Hippocampal formation (tissue), 2 donors: ENCODE measurements at regions not wholly inside any gene's neighbourhood (a gene's known extent, or its start where the extent isn't known, plus 50 kb on each side); places are given as distances from the start of the nearest gene placed in this dataset.
"Not testable (repeated sequence)": the region's sequence is repeated elsewhere in the genome, so short reads cannot be mapped to it uniquely, and the experiment has no call there.

ENCODE experiments used
- DNase-seq, 2 donors: peaks; one replicate each; lab custom pipeline; 2025; lab: John Stamatoyannopoulos, UW

DNA sequence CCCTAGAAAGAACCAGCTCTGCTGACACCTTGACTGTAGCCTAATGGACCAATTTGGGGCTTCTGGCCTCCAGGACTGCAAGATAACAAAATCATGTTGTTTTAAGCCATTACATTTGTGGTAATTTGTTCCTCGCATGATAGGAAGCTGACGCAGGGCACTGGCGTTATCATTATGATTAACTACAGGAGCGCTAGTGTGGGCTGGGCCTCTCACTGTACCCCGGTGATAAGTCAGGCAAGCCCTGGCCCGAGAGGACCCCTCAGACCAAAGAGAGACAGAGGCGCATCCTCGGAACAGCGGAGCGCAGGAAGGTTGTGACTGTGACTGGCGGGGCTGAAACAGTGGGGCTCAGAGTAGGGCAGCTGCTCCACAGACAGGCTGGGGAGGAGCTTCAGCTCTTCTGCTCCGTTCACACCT lies 150.3 kb upstream of the CHST15 start:
- no peak for DNase-seq

DNA sequence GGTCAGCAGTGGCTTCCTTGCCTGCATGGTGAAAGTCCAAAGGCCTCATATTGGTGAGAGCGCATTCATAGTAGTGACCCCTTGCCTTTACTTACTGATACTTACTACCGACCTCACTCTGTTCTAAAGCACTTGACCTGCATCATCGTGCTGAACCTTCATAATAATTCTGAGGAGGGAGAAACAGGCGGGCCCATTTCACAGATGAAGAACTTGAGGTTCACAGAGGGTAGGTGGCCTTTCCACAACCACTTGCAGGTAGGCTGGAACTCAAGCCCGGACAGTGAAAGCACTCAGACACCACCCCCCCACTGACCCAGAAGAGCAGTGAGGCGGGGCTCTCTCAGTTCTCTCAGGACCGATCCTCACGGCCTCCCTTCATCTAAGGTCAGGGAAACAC lies 149.4 kb upstream of the CHST15 start:
- DNase-seq: no peak

- DNase-seq: no peak
Measured at GRCh38 chr10:124242365-124242764, 149.0 kb upstream of the CHST15 start.

GRCh38 chr10:124241510-124241909 lies 148.1 kb upstream of the CHST15 start:
- DNase-seq: not testable (repeated sequence)

- DNase-seq: no peak
Measured at GRCh38 chr10:124240839-124241291, 147.5 kb upstream of the CHST15 start.

- no peak for DNase-seq
Measured at GRCh38 chr10:124239696-124240095, 146.3 kb upstream of the CHST15 start.

GRCh38 chr10:124239134-124239533 lies 145.7 kb upstream of the CHST15 start:
- DNase-seq: no peak

- DNase-seq: no peak
Measured at GRCh38 chr10:124238367-124238766, 145.0 kb upstream of the CHST15 start.

DNA sequence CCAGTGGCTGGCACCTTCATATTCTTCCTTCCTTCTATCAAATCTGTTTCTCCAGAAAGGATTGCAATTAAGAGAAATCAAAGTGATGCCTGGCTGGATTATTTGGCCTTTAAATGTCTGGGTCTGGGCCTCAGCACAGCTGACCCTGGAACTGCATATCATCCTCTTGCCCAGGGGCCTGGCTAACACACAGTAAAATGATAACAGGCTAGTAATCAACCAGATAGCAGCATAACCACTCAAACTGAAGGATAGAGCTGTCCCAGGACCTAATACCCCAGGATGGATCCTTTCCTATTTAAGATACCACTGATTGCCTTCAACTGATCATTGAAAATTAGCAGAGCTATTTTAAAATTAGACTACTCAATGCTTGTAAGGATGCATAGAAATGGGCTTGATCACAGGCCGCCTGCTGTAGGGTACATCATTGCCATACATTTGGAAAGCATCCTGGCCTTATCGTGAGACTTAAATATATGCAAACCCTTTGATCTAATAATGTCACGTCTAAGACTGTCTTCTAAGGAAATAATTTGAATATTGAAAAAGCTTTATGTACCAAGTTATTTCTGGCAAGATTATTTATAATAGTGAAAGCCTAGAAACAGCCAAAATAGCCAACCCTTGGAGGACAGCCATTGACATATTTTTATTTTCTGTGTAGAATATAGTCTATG lies 144.0 kb upstream of the CHST15 start:
- DNase-seq: no peak

DNA sequence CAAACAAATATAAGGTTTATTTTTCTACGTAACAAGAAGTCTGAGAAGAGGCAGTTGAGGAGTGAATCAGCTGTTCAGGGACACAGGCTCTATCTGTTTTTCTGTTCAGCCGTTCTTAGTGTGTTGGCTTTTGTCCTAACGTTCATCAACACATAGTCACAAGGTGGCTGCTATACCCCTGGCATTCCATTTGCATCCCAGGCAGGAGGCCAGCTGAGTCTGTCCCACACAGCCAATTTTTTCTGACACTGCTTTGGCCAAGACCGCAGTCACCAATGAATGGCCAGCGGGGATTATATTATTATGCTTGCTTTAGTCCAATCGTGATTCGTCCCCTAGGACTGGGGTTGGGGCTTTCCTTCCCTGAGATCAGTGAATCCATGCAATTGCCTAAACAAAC lies 143.4 kb upstream of the CHST15 start:
- no peak for DNase-seq

DNA sequence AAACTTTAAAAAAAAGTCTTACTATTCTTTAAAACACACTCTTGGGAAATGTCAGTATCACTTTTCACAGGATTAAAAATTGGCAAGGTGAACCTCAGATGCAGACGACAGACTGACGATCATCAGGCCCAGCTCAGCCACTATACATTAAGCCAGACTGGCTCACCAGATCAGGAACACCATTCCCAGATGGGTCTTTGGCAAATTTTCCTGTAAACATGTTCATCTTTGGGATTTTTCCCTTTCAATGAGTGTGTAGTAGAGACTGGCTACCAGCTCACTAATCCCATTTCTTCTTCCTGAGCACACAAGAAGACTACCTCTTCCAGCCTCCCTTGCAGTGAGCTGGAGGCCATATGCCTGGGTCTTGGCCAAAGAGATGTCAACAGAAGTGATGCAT lies 142.7 kb upstream of the CHST15 start:
- no peak for DNase-seq

GRCh38 chr10:124235232-124235631 lies 141.8 kb upstream of the CHST15 start:
- DNase-seq: no peak

DNA sequence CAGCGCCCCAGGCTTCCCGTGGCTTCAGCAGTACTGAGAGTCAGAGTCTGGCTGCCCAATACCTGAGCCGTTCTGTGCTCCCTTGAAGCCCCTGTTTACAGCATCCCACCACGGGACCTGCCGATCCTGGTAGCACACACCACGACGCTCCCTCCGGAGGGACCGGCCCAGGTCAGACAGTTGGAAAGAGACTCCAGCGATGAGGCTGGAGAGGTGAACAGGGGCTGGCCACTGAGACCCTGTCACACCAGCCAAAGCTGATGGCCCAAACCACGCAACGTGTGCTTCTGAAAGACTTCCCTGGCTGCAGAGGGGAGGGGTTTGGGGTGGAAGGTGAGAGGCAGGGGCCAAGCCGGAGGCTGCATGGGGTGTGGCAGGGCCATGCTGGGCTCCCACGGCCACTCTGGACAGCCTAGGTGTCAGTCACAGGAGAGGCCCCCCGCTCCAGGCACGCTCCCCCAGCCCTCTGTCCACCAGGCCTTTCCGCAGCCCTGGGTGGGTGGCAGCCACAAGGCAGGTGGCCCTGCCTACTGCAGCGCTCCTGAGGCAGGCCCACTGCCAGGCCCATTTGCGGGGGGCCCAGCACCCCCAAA lies 140.2 kb upstream of the CHST15 start:
- no peak for DNase-seq

GRCh38 chr10:124232686-124233545 lies 139.5 kb upstream of the CHST15 start:
- no peak for DNase-seq

DNA sequence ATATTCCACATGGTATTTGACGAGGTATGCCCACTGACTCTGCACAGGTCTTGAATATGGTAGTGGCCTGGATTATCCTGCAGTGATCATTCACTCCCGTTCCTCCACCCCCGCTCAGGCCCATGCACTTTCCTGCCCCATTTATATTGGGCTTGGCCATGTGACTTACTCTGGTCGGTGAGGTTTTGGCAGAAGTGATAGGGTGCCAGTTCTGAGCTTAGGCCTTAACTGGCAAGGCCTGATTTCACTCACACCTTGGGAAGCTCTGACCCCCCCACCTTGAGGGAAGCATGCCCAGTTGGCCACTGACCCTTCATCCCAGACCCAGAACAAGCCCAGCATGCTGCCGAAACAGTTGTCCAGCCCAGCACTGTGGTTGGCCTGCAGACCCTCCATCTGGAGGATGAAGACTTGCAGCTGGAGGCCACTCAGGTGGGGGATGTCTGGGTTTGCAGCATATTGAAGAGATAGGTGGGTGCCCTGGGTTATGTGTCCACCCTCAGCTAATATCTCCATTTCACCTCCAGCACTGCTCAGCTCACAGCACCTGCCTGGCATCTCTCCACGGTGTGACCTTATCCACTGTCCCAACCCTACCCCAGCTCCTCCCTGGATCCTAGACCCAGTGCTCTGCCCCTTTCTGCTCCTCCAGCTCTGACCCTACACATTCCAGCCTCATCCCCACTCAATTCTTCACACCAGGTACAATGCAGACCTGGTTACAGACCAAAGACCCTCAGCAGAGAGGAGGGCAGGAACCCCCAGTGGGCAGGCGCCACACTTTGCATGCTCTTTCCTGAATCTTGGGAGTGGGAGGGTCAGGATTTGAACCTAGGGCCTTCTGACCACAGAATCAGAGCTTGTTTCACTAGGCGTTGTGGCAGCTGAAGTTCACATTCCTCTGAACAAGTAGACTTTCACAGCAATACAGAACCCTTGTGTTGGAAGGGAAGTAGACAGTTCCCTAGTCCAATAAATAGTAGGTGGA lies 138.1 kb upstream of the CHST15 start:
- no peak for DNase-seq

DNA sequence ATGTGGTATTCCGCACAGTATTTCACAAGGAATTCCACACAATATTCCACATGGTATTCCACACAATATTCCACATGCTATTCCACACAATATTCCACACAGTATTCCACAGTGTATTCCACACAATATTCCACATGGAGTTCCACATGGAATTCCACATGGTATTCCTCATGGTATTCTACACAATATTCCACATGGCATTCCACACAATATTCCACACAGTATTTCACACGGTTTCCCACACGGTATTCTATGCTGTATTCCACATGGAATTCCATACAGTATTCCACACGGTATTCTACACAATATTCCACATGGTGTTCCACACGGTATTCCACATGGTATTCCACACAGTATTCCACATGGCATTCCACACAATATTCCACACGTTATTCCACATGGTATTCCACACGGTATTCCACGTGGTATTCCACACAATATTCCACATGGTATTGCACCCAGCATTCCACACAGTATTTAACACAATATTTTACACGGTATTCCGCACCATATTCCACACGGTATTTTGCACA lies 137.3 kb upstream of the CHST15 start:
- no peak for DNase-seq

DNA sequence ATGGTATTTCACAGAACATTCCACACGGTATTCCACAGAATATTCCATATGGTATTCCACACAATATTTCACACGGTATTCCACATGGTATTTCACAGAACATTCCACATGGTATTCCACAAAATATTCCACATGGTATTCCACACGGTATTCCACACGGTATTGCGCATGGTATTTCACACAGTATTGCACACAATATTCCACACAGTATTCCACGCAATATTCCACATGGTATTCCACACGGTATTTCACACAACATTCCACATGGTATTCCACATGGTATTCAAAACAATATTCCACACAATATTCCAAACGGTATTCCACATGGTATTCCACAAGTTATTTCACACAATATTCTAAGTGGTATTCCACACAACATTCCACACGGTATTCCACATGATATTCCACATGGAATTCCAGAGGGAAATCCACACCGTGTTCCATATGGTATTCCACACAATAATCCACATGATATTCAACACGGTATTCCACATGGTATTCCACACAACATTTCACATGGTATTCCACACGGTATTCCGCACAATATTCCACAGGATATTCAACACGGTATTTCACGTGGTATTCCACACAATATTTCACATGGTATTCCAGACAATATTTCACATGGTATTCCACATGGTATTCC lies 136.7 kb upstream of the CHST15 start:
- DNase-seq: no peak

GRCh38 chr10:124229201-124229988 lies 136.0 kb upstream of the CHST15 start:
- no peak for DNase-seq

- no peak for DNase-seq
Measured at GRCh38 chr10:124228471-124228870, 135.1 kb upstream of the CHST15 start.

- DNase-seq: no peak
Measured at GRCh38 chr10:124227988-124228387, 134.6 kb upstream of the CHST15 start.
